NCI-H510A treated with DMSO at 0.1 percent for 48 hours (cell line): ENCODE measurements at regions not wholly inside any gene's neighbourhood (a gene's known extent, or its start where the extent isn't known, plus 50 kb on each side); places are given as distances from the start of the nearest gene placed in this dataset.

Experiments used
- DNase-seq: peaks from one replicate; lab custom pipeline; 2025; lab: John Stamatoyannopoulos, UW

- peak; percentile 27 for DNase-seq
Measured at GRCh38 chr1:90402893-90403849, 313.9 kb downstream of the BARHL2 start.

- DNase-seq = no peak
Measured at GRCh38 chr1:90400131-90400530, 317.0 kb downstream of the BARHL2 start.

GRCh38 chr1:90396917-90397316, 320.2 kb downstream of the BARHL2 start:
- DNase-seq = no peak

DNA sequence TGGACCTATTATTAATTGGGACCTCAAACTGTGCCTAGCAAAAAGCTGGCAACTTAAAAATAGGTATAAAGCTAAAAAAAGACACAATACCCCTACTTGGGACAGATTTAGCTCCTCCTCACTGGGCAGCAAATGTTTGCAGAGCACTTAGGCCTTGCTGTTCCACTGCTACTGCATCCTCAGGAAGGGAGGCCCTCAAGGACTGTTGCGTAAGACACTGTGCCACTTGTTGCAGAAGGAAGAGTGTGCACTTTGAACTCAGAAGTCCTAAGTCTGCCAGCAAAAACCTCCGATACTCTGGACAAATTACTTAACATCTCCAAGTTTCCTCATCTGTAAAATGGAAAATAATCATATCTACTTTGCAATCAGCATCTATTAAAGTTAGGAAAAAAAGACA, 322.9 kb downstream of the BARHL2 start:
- DNase-seq = peak; percentile 27

- no peak for DNase-seq
Measured at GRCh38 chr1:90393025-90393424, 324.1 kb downstream of the BARHL2 start.

DNA sequence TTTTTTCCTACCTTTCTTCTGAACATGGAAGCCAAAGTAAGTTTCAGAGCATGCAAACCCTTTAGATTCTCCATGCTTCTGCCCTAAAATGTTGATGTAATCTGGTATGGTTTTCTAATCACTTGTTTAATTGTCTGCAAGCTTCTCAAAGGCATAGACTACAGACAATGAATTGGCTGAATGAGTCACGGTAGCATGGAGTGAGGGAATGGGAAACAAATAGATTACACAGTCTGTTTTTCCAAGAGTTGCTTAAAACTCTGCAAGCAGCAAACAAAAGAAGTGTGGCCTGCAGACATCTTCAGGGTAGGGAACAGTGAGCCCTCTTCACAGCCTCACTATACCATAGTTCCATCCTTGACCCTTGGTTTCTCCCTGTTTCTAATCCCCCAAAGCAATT, 326.0 kb downstream of the BARHL2 start:
- DNase-seq = no peak

- DNase-seq = no peak
Measured at GRCh38 chr1:90387805-90388204, 329.3 kb downstream of the BARHL2 start.

DNA sequence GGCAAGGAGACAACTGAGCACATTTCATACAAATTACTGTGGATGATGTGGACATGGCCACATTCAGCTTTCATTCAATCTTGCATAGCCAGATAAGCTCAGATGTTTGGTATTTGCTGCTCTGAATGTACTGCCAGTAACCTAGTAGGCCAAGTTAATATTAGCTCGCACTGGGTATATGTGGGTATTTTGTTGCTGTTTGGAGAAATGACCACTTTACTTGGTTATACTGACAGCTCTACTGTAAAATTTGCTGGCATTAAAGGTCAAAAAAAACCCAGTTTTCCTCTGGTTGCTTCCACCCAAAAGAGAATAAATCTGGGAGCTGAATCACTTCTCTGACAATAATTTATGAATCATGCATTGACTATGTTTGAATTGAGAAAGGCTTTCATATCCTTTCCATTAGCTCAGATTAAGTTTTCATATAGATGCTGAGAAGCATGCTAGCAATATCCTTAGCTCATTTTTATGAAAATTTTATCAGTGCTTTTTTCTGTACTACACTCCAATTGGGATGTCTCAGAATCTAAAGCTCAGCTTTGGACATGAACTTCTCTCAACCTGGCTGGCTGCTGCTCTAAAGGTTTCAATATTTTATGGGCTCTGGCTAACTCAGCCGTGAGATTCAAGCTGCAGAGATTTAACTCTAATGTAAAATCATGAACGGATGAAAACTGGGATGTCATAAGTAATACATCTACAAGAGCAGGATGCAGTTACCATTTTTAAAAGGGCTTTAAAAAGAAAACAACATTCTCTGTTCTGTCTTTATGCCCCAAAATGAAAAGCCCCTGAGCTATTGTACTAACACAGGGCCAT, 330.0 kb downstream of the BARHL2 start:
- no peak for DNase-seq

DNA sequence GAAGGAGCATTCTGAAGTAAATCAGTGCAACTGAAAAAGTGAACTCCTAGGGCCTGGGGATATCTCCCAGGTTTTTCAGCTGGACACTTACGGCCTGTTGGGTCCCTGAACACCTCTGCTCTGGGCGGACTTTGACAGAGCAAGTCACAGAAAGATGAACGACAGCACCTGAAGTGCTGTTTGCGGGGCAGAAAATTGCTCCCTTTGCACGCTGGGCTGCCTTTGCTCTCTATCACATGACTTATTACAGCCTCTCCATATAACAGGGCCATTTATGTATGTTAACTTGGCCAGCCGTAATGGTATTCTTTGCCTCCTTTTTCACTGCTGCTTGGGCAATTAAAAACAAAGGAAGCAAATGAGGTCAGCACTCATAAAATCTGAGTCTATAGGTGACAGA, 332.9 kb downstream of the BARHL2 start:
- DNase-seq = no peak

DNA sequence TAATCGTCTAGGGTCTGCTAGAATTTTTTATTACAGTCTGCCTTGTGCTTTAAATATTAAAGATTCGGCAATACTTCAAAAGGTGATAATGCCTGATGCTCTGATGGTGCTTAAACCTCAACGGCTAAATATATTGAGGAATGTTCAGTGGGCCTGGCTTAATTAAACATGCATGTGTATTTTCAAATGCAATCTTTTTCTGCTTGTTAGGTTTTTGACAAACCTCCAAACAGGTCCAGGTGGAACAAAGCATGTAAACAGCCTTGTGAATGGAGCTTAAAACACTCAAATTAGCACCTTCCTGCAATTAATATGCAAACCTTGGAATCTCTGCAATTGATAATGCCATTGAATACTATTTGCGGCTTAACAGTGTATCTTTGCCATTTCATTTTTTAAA, 334.9 kb downstream of the BARHL2 start:
- DNase-seq = no peak

DNA sequence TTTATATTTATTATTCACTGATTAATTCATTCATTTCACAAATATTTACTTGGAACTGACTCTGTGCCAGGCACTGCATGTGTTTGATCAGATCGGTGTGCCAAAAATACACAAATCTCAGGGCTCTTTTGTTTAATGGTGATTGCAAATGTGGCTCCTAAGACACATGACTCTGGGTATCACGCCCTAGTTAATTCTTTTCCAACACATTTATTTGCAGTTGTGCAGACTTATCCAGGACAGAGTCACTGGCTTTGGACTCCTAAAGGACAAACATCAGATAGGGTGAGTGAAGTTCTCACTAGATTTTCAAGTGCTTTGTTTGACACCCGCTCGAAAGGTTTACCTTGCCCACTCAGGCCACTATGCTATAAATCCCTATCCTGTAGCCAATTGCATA, 335.5 kb downstream of the BARHL2 start:
- DNase-seq = peak; percentile 15

DNA sequence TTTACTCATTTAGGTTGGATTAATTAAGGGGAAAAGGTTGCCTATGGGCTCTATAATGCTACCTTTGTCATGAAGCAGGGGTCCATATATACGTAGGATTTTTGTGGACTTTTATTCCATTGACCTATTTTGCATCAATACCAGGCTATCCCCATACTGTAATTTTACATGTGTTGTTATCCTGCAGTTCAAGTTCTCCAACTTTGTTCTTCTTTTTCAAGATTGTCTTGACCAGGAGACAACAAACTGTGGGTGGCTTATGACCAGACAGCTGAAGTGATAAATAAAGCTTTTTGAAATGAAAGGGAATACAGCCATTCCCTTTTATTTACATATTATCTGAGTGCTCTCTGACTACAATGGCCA, 345.7 kb downstream of the BARHL2 start:
- peak; percentile 29 for DNase-seq

GRCh38 chr1:90370686-90371447, 346.2 kb downstream of the BARHL2 start:
- peak; percentile 58 for DNase-seq

DNA sequence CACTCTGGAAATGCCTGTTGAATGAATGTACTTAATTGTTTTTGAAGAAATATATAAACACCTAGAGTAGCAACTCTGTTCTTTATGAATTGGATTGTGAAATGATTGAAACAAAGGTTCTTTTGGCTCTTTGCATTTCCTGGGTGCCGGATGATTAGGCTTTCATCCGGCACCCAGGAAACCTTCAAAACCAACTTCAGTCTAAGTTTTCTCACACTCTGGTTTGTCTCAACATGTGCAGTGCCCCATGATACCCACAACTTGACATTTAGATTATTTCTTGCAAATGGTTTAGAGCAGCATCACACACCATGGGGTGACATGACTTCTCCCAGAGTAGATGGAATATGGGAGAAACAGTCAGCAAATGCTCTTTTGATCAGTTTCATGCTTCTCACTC, 354.9 kb downstream of the BARHL2 start:
- DNase-seq = no peak

GRCh38 chr1:90361026-90361425, 356.1 kb downstream of the BARHL2 start:
- DNase-seq = no peak

DNA sequence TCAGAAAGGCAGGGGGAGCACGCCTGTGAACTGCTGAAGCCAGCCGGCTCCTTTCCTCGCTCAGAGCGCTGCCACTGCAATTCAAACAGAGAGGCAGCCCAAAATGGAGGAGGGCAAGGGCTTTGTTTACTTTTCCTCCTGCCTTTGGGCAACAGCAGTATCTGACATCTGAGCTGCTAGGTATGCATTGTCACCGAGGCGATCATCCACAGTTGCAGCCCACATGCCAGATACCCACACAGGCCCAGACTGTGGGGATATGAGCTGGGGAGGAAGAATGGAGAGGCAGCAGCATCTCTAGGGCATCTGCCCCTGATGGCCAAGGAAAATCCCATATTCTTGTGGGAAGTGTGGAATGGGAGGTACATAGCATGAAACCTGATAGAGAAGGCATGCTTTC, 357.1 kb downstream of the BARHL2 start:
- no peak for DNase-seq

DNA sequence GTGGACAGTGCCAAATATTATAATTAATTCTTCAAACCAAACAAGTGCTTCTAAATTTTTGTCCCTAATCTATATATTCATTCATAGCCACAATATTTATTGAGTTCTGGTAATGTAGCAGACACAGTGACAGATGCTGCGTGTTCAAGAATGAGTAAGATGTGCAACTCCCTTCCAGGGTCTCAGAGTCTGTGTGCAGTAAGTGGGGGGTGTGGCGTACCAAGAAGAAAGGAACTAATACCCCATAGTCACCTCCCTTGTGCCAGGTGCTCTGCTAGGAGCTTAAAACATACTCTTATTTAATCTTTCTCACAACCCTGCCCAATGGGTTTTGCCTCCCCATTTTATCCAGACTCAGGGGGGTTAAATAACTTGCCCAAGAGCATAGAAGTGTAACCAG, 358.7 kb downstream of the BARHL2 start:
- DNase-seq = no peak

DNA sequence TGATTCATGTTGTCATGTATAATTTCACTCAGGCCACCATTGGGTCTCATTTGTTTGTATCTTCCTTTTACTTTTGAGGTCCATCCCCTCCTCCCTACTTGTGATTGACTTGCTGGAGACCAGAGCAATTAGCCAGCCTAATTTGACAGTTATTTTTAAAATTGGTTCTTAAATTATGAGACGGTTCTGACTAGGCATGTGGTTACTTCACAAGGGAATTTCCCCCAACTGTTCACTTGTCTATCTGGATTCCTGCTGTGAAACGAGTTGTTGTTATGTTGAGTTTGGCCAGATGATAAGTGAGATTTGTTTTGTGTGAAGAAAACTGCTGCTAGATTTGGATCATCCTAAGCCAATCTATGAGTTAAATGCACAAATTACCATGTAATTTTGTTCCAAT, 359.1 kb downstream of the BARHL2 start:
- DNase-seq = no peak

DNA sequence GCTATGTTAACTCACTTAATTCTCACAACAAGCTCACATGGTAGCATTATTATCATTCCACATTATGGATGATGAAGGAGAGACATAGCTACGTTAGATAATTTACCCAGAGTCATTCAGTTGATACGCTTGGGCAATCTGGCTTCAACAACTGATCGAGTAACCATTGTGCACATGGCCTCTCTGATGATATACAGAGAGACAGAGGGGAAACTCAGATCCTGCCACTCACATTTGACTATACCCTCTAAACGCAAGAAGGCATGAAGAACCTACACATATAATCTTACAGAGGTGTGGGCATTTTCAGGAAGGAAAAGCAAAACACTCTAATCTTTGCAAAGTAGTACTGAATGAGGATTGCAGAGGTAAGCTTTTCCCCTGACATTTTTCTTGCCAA, 360.1 kb downstream of the BARHL2 start:
- no peak for DNase-seq

DNA sequence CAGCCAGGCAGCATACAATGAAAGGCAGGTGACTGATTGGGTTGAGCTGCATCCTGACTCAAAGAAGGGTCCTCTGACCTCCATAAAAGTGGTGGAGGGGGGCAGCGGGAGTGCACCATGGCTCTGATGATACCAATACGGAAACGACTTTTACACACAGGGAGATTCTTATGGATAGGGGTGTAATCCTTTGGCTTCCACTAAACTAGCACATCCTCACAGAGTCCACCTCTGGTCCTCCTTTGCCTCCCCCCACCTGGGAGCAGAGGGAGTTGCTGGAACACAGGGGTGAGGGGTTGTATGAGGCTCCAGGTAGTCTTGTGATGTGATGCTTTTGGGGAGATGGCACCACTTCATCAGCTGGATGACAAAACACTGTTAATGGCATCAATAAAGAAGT, 361.0 kb downstream of the BARHL2 start:
- DNase-seq = no peak

GRCh38 chr1:90354704-90355103, 359.8 kb downstream of the ZNF326 start:
- no peak for DNase-seq

- DNase-seq = no peak
Measured at GRCh38 chr1:90351019-90351418, 356.1 kb downstream of the ZNF326 start.
